HK-2 (cell line): ENCODE measurements at regions not wholly inside any gene's neighbourhood (a gene's known extent, or its start where the extent isn't known, plus 50 kb on each side); places are given as distances from the start of the nearest gene placed in this dataset.

Experiments
- DNase-seq: peaks from one replicate; pipeline ENCODE4 v3.0.0-alpha.2; 2018; ENCODE audit not compliant: unreplicated experiment

DNA sequence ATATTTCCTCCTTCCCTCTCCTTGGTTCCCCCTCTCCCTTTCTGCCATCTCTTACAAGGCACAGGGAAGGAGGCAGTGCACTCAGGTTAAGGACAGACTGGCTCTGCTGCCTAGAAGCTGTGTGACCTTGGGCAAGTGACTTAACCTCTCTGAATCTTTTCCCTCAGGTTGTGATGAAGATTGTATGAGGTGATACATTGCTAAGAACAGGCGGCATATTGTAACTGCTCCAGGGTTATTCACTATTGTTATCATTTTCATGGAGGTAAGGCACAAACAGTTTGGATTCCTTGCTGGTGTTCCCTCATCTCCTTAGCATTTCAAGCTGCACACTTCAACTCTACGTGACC lies 126.6 kb upstream of the CXCR4 start:
- DNase-seq, result no peak

DNA sequence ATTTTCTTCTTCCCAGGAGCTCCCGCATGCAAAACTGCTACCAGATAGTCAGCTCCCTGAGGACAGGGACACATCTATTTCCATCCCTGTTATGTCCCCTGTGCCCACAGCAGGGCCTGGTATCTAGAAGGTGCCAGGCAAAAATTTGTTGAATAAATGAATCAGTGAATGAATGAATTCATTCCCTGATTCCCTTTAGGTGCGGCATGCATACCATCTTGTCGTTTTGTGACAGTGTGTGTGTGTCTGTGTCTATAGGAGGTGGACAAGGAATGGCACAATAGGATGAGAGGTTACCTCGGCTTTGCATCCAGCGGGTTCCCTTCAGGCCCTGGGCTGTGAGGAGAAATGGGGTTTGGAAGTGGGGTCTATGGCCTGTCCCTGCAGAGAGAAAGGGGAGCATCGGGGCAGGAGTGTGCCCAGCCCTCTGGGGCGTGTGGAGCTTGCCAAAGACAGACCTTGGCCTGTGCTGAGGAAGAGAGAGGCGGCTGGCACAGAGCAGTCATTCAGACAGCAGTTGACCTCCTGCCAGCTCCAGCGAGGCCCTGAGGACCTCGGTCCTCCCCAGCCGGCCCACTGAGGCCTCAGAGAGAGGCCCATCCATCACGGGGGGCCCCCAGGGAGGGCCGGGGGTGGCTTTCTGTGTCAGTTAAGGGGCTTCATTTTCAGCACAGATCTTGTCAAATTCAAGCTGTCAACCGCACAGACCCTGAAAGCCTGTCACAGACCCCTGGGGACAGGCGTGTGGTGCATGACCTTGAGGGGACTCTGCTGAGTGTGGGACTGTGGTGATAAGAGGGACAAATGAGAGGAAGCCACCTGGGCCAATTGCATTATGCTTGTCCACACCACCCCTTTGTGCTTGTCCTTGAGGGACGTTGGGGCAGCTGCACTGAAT lies 125.9 kb upstream of the CXCR4 start:
- DNase-seq, result no peak

DNA sequence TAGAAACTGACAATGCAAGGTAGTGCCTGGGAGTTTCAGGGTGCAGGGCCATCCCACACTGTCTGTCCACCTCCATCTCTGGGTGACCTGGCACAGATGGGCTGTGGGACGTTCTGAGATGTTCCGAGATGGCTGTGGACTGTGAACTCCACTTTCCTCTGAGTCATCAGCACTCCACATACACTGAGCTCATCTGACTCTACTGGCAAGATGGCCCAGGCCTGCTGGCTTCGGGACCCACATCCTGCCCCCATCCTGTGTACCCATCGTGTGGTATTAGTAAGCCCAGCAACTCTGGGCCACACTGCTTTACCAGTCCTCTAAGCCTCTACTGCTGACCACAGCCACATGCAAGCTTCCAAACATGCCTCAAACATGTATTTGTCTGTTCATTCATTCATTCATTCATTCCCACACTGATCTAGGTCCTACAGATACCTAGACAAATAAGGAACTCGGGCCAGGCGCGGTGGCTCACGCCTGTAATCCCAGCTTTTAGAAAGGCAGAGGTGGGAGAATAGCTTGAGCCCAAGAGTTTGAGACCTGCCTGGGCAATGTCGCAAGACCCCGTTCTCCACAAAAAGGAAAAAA lies 124.8 kb upstream of the CXCR4 start:
- no peak for DNase-seq

DNA sequence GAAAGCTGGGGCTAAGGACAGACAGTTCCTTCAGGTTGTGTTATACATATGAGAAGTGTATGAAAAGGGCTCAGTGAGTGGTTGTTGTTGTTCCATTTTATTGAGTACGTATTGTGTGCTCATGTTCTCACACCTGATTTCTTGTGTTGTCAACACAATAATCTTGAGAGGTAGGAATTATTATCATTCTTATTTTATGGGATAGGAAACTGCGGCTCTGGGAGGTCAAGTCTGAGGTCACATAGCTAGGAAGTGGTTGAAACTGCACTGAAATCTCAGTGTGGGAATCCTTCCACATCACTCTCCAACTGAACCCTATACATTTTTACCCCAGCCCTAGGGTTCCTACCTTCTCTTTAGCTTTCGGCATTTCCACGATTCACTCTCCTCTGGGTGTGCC lies 124.2 kb upstream of the CXCR4 start:
- DNase-seq, result no peak

DNA sequence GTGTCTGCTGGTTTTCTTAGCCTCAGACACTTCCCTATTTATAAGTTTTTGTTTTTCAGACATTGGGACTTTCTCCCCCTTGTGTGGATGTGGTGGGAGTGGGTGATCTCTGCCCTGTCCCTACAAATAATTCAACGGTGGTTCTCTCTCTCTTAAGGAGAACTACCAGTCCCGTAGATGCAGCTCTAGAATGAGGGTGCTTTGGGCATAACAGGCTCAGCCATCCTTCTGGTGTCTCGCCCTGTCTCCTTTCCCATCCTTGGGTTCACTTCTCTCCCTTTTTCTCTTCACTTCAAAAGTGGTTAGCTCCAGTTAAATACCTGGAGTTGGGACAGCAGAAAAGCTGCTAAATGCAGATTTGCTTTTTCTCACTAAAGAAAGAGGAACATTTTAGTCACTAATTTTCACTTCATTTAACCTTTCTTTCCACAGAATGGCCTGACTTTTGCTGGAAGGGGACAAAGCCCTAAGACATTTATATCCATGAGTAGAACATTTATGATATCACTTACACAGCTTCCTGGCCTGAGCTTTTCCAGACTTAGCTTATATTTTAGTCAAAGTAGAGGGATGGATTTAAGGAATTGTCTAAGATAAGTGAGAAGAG lies 121.2 kb upstream of the CXCR4 start:
- no peak for DNase-seq

DNA sequence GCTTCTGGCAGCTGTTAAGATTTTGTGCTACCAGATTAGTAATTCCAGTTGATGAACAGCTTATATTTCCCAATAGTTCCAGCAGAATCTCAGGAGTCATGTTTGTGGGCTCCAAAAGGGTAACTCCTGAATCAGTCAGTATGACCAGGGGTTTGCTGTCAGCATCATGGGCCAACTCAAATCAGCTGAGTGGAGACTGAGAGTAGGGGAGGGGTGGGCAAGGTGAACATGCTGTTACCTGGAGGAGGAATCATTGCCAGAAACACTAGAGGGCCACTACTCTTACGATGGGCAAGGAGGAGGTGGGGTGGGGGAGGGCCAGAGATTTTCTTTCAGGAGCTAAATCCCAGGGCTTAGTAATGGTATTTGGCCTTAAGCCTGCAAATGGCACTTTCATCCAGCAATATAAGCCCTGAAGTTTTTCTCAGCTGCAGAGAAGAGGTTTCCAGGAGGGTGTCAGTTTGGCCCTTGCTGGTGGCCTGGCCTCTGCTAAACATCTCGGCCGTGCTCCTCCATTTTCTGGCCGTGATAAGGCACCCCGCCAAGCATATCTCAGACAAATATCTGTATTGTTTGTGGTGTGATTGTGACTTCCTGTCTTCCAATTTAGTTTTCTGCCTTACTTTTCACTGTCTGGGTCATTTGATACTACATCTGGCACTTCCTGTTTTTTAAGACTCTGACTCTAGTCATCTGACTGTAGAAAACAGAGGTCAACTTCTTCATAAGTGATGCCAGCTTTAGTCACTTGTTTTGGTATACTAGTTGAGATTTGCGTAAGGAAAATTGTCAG lies 120.5 kb upstream of the CXCR4 start:
- DNase-seq, result no peak

DNA sequence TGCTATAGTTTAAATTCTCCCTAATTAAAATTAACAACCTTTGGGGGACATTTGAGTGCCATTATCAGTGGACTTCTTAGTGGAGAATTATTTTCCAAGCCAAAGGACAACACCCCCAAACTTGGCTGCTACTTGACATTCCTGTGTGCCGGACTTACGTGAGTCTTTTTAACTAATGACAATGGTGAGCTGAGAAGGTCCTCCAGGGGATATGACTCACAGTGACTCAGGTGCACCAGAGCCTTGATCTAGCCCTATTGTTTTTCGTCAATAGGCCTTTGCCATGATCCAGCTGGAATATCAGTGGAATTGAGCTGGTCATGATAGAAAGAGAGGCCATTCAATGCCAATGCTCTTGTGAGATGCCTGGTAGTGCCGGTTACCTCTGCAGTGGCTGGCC lies 118.1 kb upstream of the CXCR4 start:
- peak; percentile 14 for DNase-seq

DNA sequence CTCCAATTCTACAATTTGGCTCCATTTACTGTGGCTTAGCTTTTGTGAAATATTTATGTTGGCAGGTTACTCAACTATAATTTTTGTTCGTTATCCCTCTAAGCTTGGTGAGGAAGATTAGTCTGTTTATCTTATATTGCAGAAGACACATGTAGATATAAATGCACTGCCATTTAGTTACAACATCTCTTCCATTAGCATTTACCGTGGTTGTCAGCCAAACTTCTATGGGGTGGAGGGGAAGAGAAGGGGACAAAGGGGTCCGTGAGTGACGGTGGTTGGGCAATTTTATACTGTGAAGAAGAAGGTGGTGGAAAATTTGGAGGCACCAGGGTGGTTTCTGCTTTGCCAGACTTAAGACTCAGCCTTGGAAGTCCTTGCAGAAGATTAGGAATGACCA lies 117.6 kb upstream of the CXCR4 start:
- no peak for DNase-seq

DNA sequence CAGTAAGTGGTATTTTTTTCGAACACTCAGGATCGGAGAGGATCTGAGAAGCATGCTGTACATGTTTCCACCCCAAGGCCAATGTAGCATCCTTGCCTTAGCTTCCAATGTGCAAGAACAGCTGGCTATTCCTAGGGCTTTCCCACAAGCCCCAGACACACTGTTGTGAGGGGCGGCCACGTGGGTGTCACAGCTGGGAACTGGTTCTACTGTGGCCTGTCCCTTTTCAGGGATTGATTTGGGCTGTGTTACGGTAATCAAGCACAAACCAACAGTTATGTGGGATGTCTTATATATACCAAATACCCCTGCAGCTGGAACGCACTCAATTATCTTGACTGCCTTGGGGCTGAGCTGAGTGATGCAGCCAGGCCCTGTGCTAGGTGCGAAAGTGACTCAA lies 116.3 kb upstream of the CXCR4 start:
- DNase-seq, result no peak

DNA sequence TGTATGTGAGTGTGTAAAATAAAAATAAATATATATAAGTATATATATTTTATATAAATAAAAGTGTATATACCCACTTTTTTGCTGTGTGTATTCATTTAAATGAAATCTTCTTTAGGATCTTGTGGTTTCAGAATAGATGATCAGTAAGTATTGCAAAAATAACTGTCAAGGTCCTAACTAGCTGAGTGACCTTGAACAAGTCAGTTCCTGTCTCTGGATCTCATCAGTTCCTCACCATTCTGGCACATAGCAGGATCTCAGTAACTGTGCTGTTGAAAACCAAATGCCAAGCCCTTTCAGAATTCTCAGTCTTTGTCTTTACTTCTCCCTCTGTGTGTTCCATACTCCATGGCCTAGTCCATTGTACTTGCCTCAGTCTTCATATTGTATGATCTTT lies 115.3 kb upstream of the CXCR4 start:
- DNase-seq, result no peak

DNA sequence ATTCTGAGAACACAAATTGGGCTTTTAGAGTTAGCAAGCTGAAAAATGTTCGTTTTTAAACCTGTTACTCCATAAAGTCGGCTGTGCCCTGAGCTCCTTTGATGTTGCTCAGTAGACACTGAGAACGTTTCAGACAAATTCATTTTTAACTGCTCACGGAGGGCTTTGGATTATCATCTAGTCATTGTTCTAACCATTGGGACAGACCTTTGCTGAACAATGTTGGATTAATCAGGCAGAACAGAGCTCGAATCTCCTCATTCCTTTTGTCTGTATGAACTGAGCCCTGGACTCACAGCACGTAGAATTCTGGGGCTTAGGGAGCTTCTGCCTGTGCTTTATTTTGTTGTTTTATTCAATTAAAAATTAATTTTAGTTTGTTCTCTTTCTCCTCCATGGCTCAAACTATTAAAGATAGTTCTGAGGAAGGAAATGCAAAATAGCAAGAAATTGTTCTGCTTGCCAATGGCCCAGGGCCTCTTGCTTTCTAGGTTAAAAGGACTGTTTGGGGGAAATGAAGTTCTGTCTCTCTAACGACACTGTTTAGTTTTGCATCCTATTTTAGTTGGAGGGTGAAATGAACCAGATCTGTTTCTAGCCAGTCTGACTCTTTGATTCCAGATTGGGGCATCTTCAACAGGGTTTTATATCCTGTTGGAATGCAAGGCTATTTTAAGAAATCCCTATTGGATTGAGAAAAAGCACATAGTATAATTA lies 114.7 kb upstream of the CXCR4 start:
- DNase-seq, result no peak

DNA sequence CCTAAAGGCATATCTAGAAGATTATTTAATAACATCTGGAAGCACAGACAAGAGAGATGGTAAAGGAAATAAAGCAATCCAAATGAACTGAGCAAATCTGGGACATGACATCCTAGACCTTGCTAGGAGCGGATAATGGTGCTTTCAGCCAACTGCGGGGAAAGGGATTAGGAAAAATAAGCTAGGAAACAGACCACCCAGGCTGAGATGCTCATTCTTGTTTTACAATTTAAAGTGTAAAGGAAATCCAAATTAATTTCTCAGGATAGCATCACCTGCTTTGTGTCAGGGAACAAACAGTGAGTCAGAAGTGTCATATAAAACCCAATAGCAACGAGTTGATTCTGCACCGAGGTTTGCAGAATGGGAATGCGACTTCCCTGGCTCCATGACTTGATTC lies 112.5 kb upstream of the CXCR4 start:
- no peak for DNase-seq

DNA sequence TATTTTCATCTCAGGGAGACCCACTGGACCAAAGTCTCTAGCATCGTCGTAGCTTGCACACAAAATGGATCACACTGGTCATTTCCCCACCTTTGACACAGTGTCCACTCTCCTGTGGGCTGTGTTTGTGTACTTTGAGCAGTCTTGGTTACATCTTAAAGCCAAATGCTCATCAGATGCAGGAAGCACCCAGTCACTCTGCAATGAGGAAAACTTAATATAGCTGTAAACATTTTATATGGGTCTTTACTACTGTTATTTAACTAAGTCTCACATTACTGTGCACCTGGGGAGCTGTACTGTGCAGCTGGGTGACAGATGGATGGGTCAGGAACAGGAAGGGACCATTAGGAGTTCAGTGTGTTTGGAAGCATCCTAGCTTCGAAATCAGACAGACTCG lies 109.0 kb upstream of the CXCR4 start:
- no peak for DNase-seq

DNA sequence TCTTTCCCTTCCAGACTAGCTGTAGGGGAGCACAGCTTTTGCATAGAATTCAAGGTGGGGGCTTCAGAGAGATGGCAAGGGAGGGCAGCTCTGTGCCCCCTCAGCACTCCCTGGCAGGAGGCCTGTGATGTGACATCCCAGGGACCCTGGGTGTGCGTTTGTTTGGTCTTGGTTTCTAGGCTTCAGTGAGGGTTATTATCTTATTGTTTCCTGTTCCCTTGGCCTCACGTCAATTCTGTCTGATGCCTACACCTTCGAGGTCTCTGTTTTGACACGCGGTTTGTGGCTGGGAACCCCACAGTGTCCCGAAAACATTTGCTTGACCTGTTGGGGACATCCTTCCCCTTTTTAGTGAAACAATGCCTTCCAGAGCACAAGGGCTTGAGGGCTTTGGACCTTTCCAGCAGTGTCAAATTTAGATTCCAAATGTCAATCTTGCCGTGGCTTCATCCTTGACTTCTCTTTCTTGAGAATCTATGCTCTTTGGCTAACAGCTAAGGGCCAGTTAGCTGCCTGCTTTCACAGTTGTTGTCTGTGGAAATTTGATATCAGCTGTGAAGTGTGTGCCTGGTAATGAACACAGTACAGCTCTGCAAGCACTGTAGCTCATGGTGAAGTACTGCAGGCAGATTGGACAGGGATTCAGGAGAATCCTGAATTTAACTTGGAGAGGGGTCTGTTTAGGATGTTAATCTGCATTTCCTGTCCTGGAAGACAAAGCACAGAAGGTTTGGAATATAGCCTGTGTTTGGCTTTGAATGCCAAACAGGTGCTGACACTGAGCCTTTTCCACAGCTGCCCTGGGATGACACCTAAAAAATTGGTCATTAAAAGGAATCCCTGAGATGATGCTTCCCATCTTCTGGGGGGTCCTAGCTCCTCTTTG lies 108.2 kb upstream of the CXCR4 start:
- DNase-seq, result no peak

DNA sequence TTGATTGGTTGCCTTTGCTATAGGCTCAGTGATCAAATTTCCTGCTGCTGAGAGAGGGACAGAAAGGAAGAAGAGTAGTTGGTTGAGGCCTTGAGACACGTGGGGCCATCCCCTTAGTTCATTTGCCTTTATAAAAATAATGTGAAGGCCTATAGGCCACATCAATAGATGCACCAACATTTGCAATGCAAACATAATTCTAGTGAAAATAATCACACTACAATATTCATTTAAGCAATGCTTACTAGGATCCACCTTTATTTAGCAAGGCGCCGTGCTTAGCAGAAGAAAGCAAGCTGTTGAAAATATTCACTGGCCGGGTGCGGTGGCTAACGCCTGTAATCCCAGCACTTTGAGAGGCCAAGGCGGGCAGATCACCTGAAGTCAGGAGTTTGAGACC lies 105.3 kb upstream of the CXCR4 start:
- DNase-seq, result no peak

DNA sequence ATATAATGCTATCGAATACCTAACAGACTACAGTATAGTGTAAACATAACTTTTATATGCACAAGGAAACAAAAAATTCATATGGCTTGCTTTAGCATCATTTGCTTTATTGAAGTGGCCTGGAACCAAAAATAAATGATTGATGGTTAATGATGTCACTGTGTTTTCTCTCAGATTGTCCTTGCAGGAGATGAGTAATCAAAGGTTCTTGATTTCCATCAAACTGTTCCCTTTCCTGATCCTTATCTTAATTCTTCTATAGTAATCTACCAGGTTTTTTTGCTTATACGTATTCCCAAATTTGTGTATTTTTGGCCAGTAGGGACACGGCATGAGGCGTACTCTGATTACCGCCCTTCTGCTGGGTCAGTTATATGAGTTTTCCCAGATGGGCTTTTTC lies 104.9 kb upstream of the CXCR4 start:
- no peak for DNase-seq

DNA sequence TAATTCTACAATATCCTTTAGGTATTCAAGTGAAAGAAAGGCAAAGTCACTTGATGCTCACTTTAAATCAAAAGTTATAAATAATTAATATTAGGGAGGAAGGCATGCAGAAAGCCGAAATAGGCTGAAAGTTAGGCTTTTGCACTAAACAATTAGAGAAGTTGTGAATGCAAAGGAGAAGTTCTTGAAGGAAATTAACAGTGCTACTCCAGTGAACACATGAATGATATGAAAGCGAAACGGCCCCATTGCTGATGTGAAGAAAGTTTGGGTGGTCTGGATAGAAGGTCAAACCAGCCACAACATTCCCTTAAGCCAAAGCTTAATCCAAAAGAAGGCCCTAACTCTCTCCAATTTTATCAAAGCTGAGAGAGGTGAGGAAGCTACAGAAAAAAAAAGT lies 103.1 kb upstream of the CXCR4 start:
- DNase-seq, result no peak

DNA sequence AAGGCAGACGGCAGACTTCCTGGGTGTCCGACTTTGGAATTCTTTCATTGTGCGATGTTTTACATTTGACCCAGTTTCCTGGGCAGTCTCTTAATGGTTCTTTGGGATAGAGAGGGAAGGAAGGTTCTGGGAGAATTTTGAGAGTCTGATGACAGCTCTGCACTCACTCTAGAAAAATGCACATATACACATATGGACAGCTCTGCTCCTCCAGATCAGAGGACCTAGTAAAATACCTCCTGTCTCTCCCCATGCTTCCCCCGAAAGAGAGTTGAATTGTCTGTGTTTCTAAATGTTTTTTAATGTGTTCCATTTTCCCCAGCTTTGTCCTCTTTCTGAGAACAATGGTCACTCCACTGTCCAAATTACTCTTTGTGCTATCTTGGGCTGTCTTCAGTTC lies 102.0 kb upstream of the CXCR4 start:
- no peak for DNase-seq

DNA sequence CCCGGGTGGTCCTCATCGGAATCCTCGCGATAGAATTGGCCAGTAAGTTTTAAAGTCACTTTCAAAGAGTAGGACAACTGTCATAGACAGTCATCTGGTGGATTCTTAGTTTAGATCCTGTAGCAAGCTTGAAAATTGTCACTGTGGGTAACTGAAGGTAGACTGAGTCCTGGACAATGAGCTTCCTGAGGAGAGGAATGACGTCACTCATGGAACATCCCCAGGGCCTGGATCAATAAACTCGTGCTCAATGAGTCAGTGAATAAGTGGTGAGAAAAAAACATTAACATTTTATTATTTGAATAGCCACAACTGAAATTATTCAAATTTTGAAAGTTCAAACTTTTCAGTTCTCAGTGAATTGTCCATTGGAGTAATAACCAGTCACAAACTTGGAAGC lies 101.4 kb upstream of the CXCR4 start:
- no peak for DNase-seq

DNA sequence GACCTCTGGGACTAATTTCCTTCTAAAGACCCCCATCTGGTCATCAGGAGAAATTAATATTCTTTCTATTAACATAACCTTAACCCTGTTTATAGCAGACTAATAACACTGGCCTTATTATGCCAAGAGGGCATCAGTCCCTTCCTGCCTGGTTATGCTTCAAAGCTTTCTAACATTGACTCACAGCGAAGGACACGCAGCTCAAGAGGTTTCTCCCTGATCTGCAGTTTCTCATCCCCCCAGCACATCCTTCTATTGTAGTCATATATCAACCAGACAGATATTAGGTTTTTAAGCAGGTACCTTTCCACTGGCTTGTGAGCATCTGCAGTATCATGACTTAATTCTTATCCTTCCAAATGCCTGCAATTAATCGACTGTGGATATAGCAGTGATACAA lies 100.0 kb upstream of the CXCR4 start:
- DNase-seq, result no peak

DNA sequence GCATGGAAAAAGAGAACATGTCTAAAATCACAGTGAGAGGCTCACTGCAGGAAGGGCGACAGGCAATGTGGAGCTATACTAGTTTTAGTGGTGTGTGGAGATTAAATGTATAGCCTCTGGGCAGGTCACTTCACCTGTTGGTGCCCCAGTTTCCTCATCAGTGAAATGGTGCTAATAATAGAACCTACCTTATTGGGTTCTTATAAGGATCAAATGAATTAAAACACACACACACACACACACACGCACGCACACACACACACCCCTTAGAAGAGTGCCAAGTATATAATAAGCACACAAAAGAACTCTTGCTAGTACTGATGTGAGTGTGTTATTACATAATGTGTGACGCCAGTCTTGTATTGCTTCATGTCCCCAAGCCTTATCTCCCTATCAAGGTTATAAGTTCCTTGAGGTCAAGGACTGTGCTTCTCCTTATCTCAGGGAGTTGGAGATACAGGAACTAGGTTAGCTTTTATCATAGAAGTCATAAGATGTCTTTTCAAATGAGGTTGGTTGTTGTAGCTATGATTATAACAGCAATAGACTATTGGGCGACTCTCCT lies 98.0 kb upstream of the CXCR4 start:
- no peak for DNase-seq
